Right ventricle myocardium inferior (tissue), 1 donor: ENCODE measurements at regions not wholly inside any gene's neighbourhood (a gene's known extent, or its start where the extent isn't known, plus 50 kb on each side); places are given as distances from the start of the nearest gene placed in this dataset.
A peak's percentile ranks its signal among the peaks of the same experiment; 100 is the strongest.

Experiments
- ATAC-seq: fragments of 200-7000 bp; cut with Tn5 transposase; one replicate; pipeline ENCODE4 v1.9.1; 2020; ENCODE audit warnings: mild to moderate bottlenecking, moderate library complexity
- DNase-seq: peaks from one replicate; pipeline ENCODE4 v3.0.0; 2021; ENCODE audit errors: missing footprints
- intact Hi-C: fragments of 100-400 bp; cut with DNase I; formaldehyde crosslinking; loops from one replicate; pipeline ENCODE4 v1.11.0; 2022
- donor health status: DM: no; HTN: yes; CAD: no; lungs with severe emphysema.

- ATAC-seq (no peak), DNase-seq (no peak)
- intact Hi-C loops = no loop called here
These were observed 93.1 kb upstream of the MKI67 start for GRCh38 chr10:128219295-128219694.

- no peak for ATAC-seq
- intact Hi-C loops = no loop called here
- DNase-seq = no peak
These were observed 93.8 kb upstream of the MKI67 start for GRCh38 chr10:128220021-128220420.

GRCh38 chr10:128221117-128221516 is 94.9 kb upstream of the MKI67 start:
- DNase-seq = no peak
- intact Hi-C loops = no loop called here
- no peak for ATAC-seq

- intact Hi-C loops = no loop called here
- no peak for DNase-seq
- ATAC-seq = no peak
These were observed 95.6 kb upstream of the MKI67 start for GRCh38 chr10:128221807-128222206.

GRCh38 chr10:128222332-128222849 is 96.2 kb upstream of the MKI67 start:
- no peak for ATAC-seq
- DNase-seq = no peak
- intact Hi-C loops = no loop called here

- intact Hi-C loops = no loop called here
- DNase-seq = no peak
- no peak for ATAC-seq
These were observed 104.2 kb upstream of the MKI67 start for GRCh38 chr10:128230401-128230800.

- intact Hi-C loops = no loop called here
- DNase-seq = no peak
- ATAC-seq = no peak
These were observed 107.2 kb upstream of the MKI67 start for GRCh38 chr10:128233422-128233821.

GRCh38 chr10:128237710-128238109 is 111.5 kb upstream of the MKI67 start:
- intact Hi-C loops = no loop called here
- no peak for DNase-seq
- ATAC-seq = no peak

GRCh38 chr10:128241023-128241422 is 114.8 kb upstream of the MKI67 start:
- intact Hi-C loops = no loop called here
- DNase-seq = no peak
- no peak for ATAC-seq

- no peak for DNase-seq
- ATAC-seq = no peak
- intact Hi-C loops = no loop called here
These were observed 116.4 kb upstream of the MKI67 start for GRCh38 chr10:128242641-128243040.

- intact Hi-C loops = no loop called here
- DNase-seq (no peak), ATAC-seq (no peak)
These were observed 118.8 kb upstream of the MKI67 start for GRCh38 chr10:128245026-128245425.

- intact Hi-C loops = no loop called here
- DNase-seq (no peak), ATAC-seq (no peak)
These were observed 121.4 kb upstream of the MKI67 start for GRCh38 chr10:128247576-128247975.

GRCh38 chr10:128254476-128254875 is 128.3 kb upstream of the MKI67 start:
- no peak for ATAC-seq
- intact Hi-C loops = no loop called here
- no peak for DNase-seq

- ATAC-seq = no peak
- intact Hi-C loops = no loop called here
- DNase-seq = no peak
These were observed 131.2 kb upstream of the MKI67 start for GRCh38 chr10:128257428-128257827.

- DNase-seq (no peak), ATAC-seq (no peak)
- intact Hi-C loops = no loop called here
These were observed 132.3 kb upstream of the MKI67 start for GRCh38 chr10:128258421-128258976.

GRCh38 chr10:128263891-128264688 is 137.9 kb upstream of the MKI67 start:
- intact Hi-C loops = loop anchor here (10.0 kb wide), 1 partner anchor 1711 kb away; no protein-coding TSS in a partner anchor
- ATAC-seq (peak; percentile 50), DNase-seq (no peak)

- ATAC-seq (no peak), DNase-seq (no peak)
- intact Hi-C loops = loop anchor here (5.0 to 10.0 kb wide), 3 partner anchors 152 to 1709 kb away; no protein-coding TSS in a partner anchor
These were observed 139.4 kb upstream of the MKI67 start for GRCh38 chr10:128265596-128265995.

GRCh38 chr10:128267581-128267980 is 141.4 kb upstream of the MKI67 start:
- intact Hi-C loops = loop anchor here (5.0 to 10.0 kb wide), 3 partner anchors 150 to 1707 kb away; no protein-coding TSS in a partner anchor
- DNase-seq = no peak
- ATAC-seq = no peak

- intact Hi-C loops = loop anchor here (5.0 to 10.0 kb wide), 3 partner anchors 149 to 1707 kb away; no protein-coding TSS in a partner anchor
- DNase-seq = no peak
- peak; percentile 46 for ATAC-seq
These were observed 141.9 kb upstream of the MKI67 start for GRCh38 chr10:128268015-128268722.

- DNase-seq (no peak), ATAC-seq (peak; percentile 77)
- intact Hi-C loops = no loop called here
These were observed 148.7 kb upstream of the MKI67 start for GRCh38 chr10:128274938-128275337.
